ENCODE measurements at regions not wholly inside any gene's neighbourhood (a gene's known extent, or its start where the extent isn't known, plus 50 kb on each side); places are given as distances from the start of the nearest gene placed in this dataset.

GRCh38 chr7:41633690-41634089, 69.2 kb downstream of the INHBA start:
- no peaks in the 10 kb centered on the region for H3K27me3 ChIP-seq (ENCODE audit: insufficient read depth, low read length)
- H3K9me3 ChIP-seq (ENCODE audit: low read length) = no peaks in the 10 kb centered on the region
- no peaks in the 10 kb centered on the region for H3K4me1 ChIP-seq (ENCODE audit: insufficient read depth, low read length)
- H3K4me3 ChIP-seq (ENCODE audit: low read length) = no peak overlapping the region
- H2AFZ ChIP-seq (ENCODE audit: low read depth, low read length) = no peak overlapping the region
- no peaks in the 10 kb centered on the region for H3K36me3 ChIP-seq (ENCODE audit: insufficient read depth, low read length)

GRCh38 chr7:41630741-41631140, 72.1 kb downstream of the INHBA start:
- no peaks in the 10 kb centered on the region for H3K9me3 ChIP-seq (ENCODE audit: low read length)
- no peaks in the 10 kb centered on the region for H3K36me3 ChIP-seq (ENCODE audit: insufficient read depth, low read length)
- no peak overlapping the region for H3K4me3 ChIP-seq (ENCODE audit: low read length)
- peaks cover 7% of the 10 kb centered on the region for H3K4me1 ChIP-seq (ENCODE audit: insufficient read depth, low read length)
- H3K27me3 ChIP-seq (ENCODE audit: insufficient read depth, low read length) = no peaks in the 10 kb centered on the region
- no peak overlapping the region for H2AFZ ChIP-seq (ENCODE audit: low read depth, low read length)

DNA sequence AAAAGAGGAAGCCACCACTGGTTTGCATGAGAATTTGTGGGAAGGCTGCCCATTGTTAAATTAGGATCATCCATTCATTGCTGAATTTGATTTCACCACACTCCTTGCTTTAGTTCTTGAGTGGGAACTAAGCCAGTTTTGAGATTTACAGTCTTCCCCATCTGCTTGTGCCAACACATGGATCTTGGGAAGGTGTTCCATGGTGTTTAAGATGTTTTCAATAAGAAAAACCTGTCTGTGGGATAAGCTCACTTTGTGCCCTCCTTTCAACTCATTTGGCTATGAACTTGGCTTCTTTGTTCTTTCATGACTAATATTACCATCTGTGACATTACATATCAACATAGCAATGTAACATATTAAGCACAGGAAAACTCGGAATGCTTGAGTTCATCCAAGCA, 73.2 kb downstream of the INHBA start:
- H3K36me3 ChIP-seq (ENCODE audit: insufficient read depth, low read length) = no peaks in the 10 kb centered on the region
- no peaks in the 10 kb centered on the region for H3K9me3 ChIP-seq (ENCODE audit: low read length)
- no peak overlapping the region for H2AFZ ChIP-seq (ENCODE audit: low read depth, low read length)
- no peaks in the 10 kb centered on the region for H3K27me3 ChIP-seq (ENCODE audit: insufficient read depth, low read length)
- H3K4me3 ChIP-seq (ENCODE audit: low read length) = no peak overlapping the region
- peaks cover 7% of the 10 kb centered on the region for H3K4me1 ChIP-seq (ENCODE audit: insufficient read depth, low read length)

DNA sequence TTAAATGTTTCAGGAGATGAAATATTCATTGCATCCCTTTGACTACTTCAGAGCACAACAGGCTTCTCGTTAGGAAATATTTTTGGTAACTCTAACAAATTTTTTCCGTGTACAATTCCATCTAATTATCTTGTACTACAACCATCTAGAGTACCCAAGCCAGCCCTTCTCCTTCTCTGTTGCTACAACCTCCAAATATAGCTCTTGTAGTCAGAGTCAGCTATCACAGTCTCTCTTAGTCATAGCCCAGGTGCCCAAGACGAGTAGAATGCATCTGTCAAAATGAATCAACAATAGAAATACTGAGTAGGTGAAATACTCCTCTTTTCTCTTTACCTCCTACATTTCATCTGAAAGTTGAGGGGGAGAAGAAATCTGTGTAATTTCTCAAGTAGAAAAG, 74.0 kb downstream of the INHBA start:
- H2AFZ ChIP-seq (ENCODE audit: low read depth, low read length) = no peak overlapping the region
- no peaks in the 10 kb centered on the region for H3K36me3 ChIP-seq (ENCODE audit: insufficient read depth, low read length)
- no peaks in the 10 kb centered on the region for H3K27me3 ChIP-seq (ENCODE audit: insufficient read depth, low read length)
- H3K4me1 ChIP-seq (ENCODE audit: insufficient read depth, low read length) = peaks cover 7% of the 10 kb centered on the region
- no peaks in the 10 kb centered on the region for H3K9me3 ChIP-seq (ENCODE audit: low read length)
- no peak overlapping the region for H3K4me3 ChIP-seq (ENCODE audit: low read length)

DNA sequence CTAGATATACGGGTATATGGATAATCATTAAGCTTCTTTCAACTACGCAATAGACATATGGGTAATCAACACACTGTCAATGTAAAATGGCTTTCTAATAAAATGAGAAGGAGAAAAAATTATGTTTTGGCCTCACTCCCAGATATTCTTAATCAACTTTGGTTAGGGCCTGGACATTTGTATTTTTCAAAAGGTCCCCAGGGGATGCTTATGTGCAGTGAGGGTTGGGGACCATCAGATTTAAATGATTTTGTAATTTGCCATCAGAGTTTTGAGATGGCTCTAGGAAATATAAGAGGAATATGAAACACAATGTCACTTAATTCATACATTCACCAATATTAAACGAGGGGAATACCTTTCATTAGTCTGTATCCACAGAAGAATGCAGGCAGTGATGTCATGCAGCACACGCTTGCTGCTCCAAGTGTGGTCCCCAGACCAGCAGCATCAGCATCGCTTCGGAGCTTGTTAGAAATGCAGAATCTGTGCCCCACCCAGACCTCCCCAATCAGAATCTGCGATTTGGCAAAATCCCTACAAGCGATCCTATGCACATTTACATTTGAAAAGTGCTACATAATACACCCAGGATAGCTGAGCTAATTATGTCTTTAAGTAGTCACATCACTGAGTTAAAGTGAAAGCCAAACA, 75.1 kb downstream of the INHBA start:
- no peaks in the 10 kb centered on the region for H3K36me3 ChIP-seq (ENCODE audit: insufficient read depth, low read length)
- no peak overlapping the region for H2AFZ ChIP-seq (ENCODE audit: low read depth, low read length)
- H3K9me3 ChIP-seq (ENCODE audit: low read length) = no peaks in the 10 kb centered on the region
- peaks cover 7% of the 10 kb centered on the region for H3K4me1 ChIP-seq (ENCODE audit: insufficient read depth, low read length)
- no peak overlapping the region for H3K4me3 ChIP-seq (ENCODE audit: low read length)
- no peaks in the 10 kb centered on the region for H3K27me3 ChIP-seq (ENCODE audit: insufficient read depth, low read length)

GRCh38 chr7:41624818-41625217, 78.1 kb downstream of the INHBA start:
- H3K27me3 ChIP-seq (ENCODE audit: insufficient read depth, low read length) = no peaks in the 10 kb centered on the region
- H3K4me1 ChIP-seq (ENCODE audit: insufficient read depth, low read length) = peaks cover 7% of the 10 kb centered on the region
- H3K9me3 ChIP-seq (ENCODE audit: low read length) = no peaks in the 10 kb centered on the region

DNA sequence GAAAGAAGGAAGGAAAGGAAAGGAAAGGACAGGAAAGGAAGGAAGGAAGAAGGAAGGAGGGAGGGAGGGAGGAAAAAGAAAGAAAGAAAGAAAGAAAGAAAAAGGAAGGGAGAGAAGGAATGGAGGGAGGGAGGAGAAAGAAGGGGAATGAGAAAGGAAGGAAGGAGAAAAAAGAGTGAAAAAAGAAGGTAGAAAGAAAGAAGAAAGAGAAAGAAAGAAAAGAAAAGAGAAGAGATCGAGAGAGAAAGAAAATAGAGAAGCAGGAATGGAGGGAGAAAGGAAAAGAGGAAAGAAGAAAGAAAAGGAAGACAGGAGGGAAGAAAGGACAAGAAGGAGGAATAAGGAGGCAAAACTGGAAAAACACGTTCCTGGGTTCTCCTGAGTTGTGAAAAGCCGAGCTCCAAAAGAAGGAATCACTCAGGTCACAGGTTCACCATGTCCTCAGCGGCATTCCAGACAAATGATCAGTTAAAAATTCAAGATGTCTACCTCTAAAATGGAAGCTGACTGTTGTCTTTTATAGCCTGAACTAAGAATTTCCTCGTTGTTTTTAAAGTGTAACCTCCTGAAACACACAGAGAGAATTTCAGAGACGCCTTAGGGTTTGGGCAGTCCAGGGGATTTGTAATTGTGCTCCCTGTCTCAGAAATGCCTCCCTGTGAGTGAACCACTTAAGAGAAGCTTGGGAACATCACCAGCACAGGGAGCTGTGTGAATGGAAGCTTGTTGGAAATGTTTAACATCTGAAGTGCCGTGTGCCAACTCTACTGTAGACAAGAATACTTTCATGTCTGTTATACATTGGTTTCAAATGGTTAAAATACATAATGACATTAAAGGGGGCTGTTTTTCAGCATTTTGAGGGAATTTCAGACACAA, 80.7 kb downstream of the INHBA start:
- Histone ChIP-seq H3K27me3 (ENCODE audit: insufficient read depth, low read length) (no peaks in the 10 kb centered on the region), H3K36me3 (ENCODE audit: insufficient read depth, low read length) (no peaks in the 10 kb centered on the region), H3K9me3 (ENCODE audit: low read length) (no peaks in the 10 kb centered on the region), H2AFZ (ENCODE audit: low read depth, low read length) (peak overlapping the region; percentile 36), H3K4me1 (ENCODE audit: insufficient read depth, low read length) (no peaks in the 10 kb centered on the region), H3K4me3 (ENCODE audit: low read length) (no peak overlapping the region)

More at GRCh38 chr7:41624818-41625217, 78.1 kb downstream of the INHBA start:
- H3K36me3 ChIP-seq (ENCODE audit: insufficient read depth, low read length) = no peaks in the 10 kb centered on the region
- H2AFZ ChIP-seq (ENCODE audit: low read depth, low read length) = no peak overlapping the region
- no peak overlapping the region for H3K4me3 ChIP-seq (ENCODE audit: low read length)

GRCh38 chr7:41617987-41618386, 84.9 kb downstream of the INHBA start:
- H3K27me3 ChIP-seq (ENCODE audit: insufficient read depth, low read length) = no peaks in the 10 kb centered on the region
- no peak overlapping the region for H3K4me3 ChIP-seq (ENCODE audit: low read length)
- H3K36me3 ChIP-seq (ENCODE audit: insufficient read depth, low read length) = no peaks in the 10 kb centered on the region
- no peak overlapping the region for H2AFZ ChIP-seq (ENCODE audit: low read depth, low read length)
- no peaks in the 10 kb centered on the region for H3K9me3 ChIP-seq (ENCODE audit: low read length)
- no peaks in the 10 kb centered on the region for H3K4me1 ChIP-seq (ENCODE audit: insufficient read depth, low read length)

DNA sequence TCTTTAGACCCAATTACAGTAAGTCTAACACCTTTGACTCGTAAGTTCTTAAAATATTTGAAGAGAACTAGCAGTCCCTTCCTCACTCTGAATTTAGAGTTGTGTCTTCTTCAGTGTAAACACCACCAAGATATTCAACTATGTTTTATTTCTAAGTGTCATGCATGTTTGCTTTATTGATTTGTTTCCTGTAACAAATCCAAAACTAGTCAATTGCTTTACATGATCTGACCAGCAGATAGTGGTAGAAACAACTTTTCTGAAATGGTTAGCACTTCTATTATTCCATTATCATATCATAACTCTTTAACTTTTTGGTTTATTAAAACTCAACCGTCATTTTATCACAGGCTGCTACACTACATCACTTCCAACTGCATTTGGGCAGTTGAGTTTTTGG, 90.1 kb downstream of the INHBA start:
- H3K36me3 ChIP-seq (ENCODE audit: insufficient read depth, low read length) = no peaks in the 10 kb centered on the region
- H3K4me1 ChIP-seq (ENCODE audit: insufficient read depth, low read length) = no peaks in the 10 kb centered on the region
- H3K9me3 ChIP-seq (ENCODE audit: low read length) = no peaks in the 10 kb centered on the region
- H3K27me3 ChIP-seq (ENCODE audit: insufficient read depth, low read length) = peaks cover 3% of the 10 kb centered on the region
- no peak overlapping the region for H3K4me3 ChIP-seq (ENCODE audit: low read length)
- no peak overlapping the region for H2AFZ ChIP-seq (ENCODE audit: low read depth, low read length)

DNA sequence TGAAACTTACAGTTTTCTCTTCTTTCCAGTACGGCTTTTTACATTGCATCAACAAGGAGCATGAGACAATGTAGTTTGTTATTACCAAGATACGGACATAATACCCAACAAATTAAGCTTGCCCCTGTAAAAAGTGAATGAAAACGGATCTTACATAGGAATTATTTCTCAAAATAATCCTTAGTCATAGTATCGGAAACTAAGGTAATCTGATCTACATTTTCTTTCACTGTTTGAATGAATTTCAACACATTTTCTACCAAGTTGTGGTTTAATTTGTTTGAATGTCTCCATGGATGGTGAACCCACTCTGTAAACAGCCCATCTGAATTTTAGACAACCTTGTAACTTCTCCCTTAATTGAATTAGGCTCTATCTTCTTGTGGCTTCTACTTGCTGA, 90.5 kb downstream of the INHBA start:
- no peaks in the 10 kb centered on the region for H3K4me1 ChIP-seq (ENCODE audit: insufficient read depth, low read length)
- H3K36me3 ChIP-seq (ENCODE audit: insufficient read depth, low read length) = no peaks in the 10 kb centered on the region
- H3K9me3 ChIP-seq (ENCODE audit: low read length) = no peaks in the 10 kb centered on the region
- H3K27me3 ChIP-seq (ENCODE audit: insufficient read depth, low read length) = peaks cover 3% of the 10 kb centered on the region
- H2AFZ ChIP-seq (ENCODE audit: low read depth, low read length) = no peak overlapping the region
- H3K4me3 ChIP-seq (ENCODE audit: low read length) = no peak overlapping the region

- no peaks in the 10 kb centered on the region for H3K36me3 ChIP-seq (ENCODE audit: insufficient read depth, low read length)
- no peak overlapping the region for H2AFZ ChIP-seq (ENCODE audit: low read depth, low read length)
- H3K4me1 ChIP-seq (ENCODE audit: insufficient read depth, low read length) = no peaks in the 10 kb centered on the region
- no peak overlapping the region for H3K4me3 ChIP-seq (ENCODE audit: low read length)
- no peaks in the 10 kb centered on the region for H3K9me3 ChIP-seq (ENCODE audit: low read length)
- peaks cover 3% of the 10 kb centered on the region for H3K27me3 ChIP-seq (ENCODE audit: insufficient read depth, low read length)
These were observed 94.4 kb downstream of the INHBA start for GRCh38 chr7:41608447-41608846.

DNA sequence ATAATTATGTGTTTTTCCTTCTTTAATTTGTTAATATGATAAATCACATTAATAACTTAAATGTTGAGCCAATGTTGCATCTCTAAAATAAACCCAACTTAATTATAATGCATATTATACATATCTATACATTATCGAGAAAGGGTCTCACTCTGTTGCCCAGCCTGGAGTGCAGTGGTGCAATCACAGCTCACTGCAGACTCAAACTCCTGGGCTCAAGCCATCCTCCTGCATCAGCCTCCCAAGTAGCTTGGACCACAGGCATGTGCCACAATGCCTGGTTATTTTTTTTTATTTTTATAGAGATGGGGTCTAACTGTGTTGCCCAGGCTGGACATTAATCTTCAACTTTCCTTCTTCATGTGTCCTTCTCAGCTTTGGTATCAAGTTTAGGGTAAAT, 98.9 kb downstream of the INHBA start:
- Histone ChIP-seq H3K36me3 (ENCODE audit: insufficient read depth, low read length) (no peaks in the 10 kb centered on the region), H3K4me3 (ENCODE audit: low read length) (no peak overlapping the region), H3K4me1 (ENCODE audit: insufficient read depth, low read length) (no peaks in the 10 kb centered on the region)

GRCh38 chr7:41599760-41600159, 103.1 kb downstream of the INHBA start:
- H3K4me3 ChIP-seq (ENCODE audit: low read length) = no peak overlapping the region
- no peaks in the 10 kb centered on the region for H3K27me3 ChIP-seq (ENCODE audit: insufficient read depth, low read length)
- H3K9me3 ChIP-seq (ENCODE audit: low read length) = peaks cover 7% of the 10 kb centered on the region
- no peaks in the 10 kb centered on the region for H3K36me3 ChIP-seq (ENCODE audit: insufficient read depth, low read length)
- H3K4me1 ChIP-seq (ENCODE audit: insufficient read depth, low read length) = no peaks in the 10 kb centered on the region
- no peak overlapping the region for H2AFZ ChIP-seq (ENCODE audit: low read depth, low read length)

More for the DNA sequence above, 98.9 kb downstream of the INHBA start:
- Histone ChIP-seq H3K27me3 (ENCODE audit: insufficient read depth, low read length) (no peaks in the 10 kb centered on the region), H3K9me3 (ENCODE audit: low read length) (no peaks in the 10 kb centered on the region), H2AFZ (ENCODE audit: low read depth, low read length) (no peak overlapping the region)

Data from neuron (in vitro differentiated cells).